GM12878 (cell line): ENCODE measurements at regions not wholly inside any gene's neighbourhood (a gene's known extent, or its start where the extent isn't known, plus 50 kb on each side); places are given as distances from the start of the nearest gene placed in this dataset.

ENCODE experiments used
- ATAC-seq: fragments of 200-7000 bp; cut with Tn5 transposase; 3 replicates; pipeline ENCODE4 v1.9.1; 2020; ENCODE audit warnings: mild to moderate bottlenecking, moderate library complexity
- BruUV-seq: library from RNA; stranded (reverse); fragments of 400-500 nt; replicated peaks from 2 replicates; lab custom pipeline; 2021; lab: Mats Ljungman, UMichigan
- CTCF ChIA-PET: fragments of 300-600 bp; sonication (Branson Sonifier 250); formaldehyde crosslinking; extraction: SDS; loops from one replicate; lab custom pipeline; 2021; ENCODE audit warnings: inconsistent platforms; lab: Yijun Ruan, JAX
- POLR2A ChIA-PET: fragments of 350-600 bp; formaldehyde crosslinking; extraction: SDS; loops from one replicate; lab custom pipeline; 2021; ENCODE audit warnings: inconsistent platforms; lab: Charles Lee
- RAD21 ChIA-PET: fragments of 300-600 bp; sonication (Branson Sonifier 250); formaldehyde crosslinking; loops from one replicate; lab custom pipeline; 2023; ENCODE audit warnings: antibody characterized with exemption; ENCODE audit not compliant: unreplicated experiment; lab: Charles Lee
- SMC1A ChIA-PET: fragments of 300-600 bp; sonication (Branson Sonifier 250); formaldehyde crosslinking; loops from one replicate; lab custom pipeline; 2023; ENCODE audit not compliant: unreplicated experiment, uncharacterized antibody; lab: Charles Lee
- DNase-seq: peaks from one replicate; pipeline ENCODE4 v3.0.0-alpha.2; 2011; ENCODE audit warnings: low read depth, low spot score
- FAIRE-seq: peaks from 3 replicates; lab custom pipeline; 2011; peaks lifted over from hg19 to GRCh38; lab: Jason Lieb, UNC
- H2AFZ ChIP-seq: 2 replicates; pipeline ENCODE4 v1.6.0; 2011; ENCODE audit warnings: low read depth, low read length, control low read depth; ENCODE audit not compliant: control insufficient read depth
- H3K27ac ChIP-seq: 2 replicates; pipeline ENCODE4 v1.5.1; 2011; ENCODE audit warnings: control low read depth; ENCODE audit not compliant: control insufficient read depth, insufficient read depth
- H3K27me3 ChIP-seq, 2 experiments: replicated peaks in 1 of 2; 2 replicates each; pipeline versions ENCODE4 v1.6.0 to v1.6.1; 2011; ENCODE audit warnings: low read length in 1 of 2; ENCODE audit not compliant: control insufficient read depth in 2 of 2, insufficient read depth in 2 of 2
- H3K36me3 ChIP-seq, 2 experiments: 2 replicates each; pipeline ENCODE4 v1.5.1; 2011; ENCODE audit warnings: low read length in 1 of 2; ENCODE audit not compliant: control insufficient read depth in 2 of 2, insufficient read depth in 2 of 2
- H3K4me1 ChIP-seq: 2 replicates; pipeline ENCODE4 v1.6.1; 2011; ENCODE audit warnings: mild to moderate bottlenecking, low read length, moderate library complexity, mixed read lengths; ENCODE audit not compliant: control insufficient read depth, insufficient read depth
- H3K4me2 ChIP-seq: 2 replicates; pipeline ENCODE4 v1.6.0; 2011; ENCODE audit warnings: control low read depth; ENCODE audit not compliant: control insufficient read depth, insufficient read depth
- H3K4me3 ChIP-seq: fragments of 200-600 bp; sonication (generic); 2 replicates; pipeline ENCODE4 v1.5.1; 2016
- H3K79me2 ChIP-seq: 2 replicates; pipeline ENCODE4 v1.6.0; 2011; ENCODE audit warnings: low read length; ENCODE audit not compliant: control insufficient read depth, insufficient read depth
- H3K9ac ChIP-seq: 2 replicates; pipeline ENCODE4 v1.8.0; 2011; ENCODE audit warnings: low read length, control low read depth, mixed read lengths; ENCODE audit not compliant: control insufficient read depth, insufficient read depth
- H3K9me3 ChIP-seq: replicated peaks from 3 replicates; pipeline ENCODE4 v1.5.1; 2011; ENCODE audit warnings: mild to moderate bottlenecking, low read length; ENCODE audit not compliant: control insufficient read depth, insufficient read depth
- H4K20me1 ChIP-seq: 2 replicates; pipeline ENCODE4 v1.6.0; 2011; ENCODE audit not compliant: control insufficient read depth, insufficient read depth
- DPF2 ChIP-seq: fragments of 450-650 bp; IDR thresholded peaks from 2 replicates; pipeline ENCODE4 v1.6.1; 2017; ENCODE audit warnings: mild to moderate bottlenecking
- EP300 ChIP-seq, 2 experiments: fragments of 150-350 bp in 1 of 2; IDR thresholded peaks; 2 replicates each; pipeline ENCODE4 v1.6.1; 2011 to 2012; ENCODE audit warnings: low read depth in 2 of 2, low read length in 2 of 2, borderline replicate concordance in 1 of 2, improper control_type of control experiment in 1 of 2, inconsistent platforms in 1 of 2; ENCODE audit not compliant: control insufficient read depth in 1 of 2
- ETV6 ChIP-seq, 2 experiments: fragments of 450-650 bp in 1 of 2; IDR thresholded peaks in 1 of 2; conservative IDR thresholded peaks in 1 of 2; 2 replicates each; pipeline ENCODE4 v1.6.1; 2014; ENCODE audit warnings: antibody characterized with exemption in 1 of 2, borderline replicate concordance in 1 of 2, low read depth in 1 of 2, mild to moderate bottlenecking in 1 of 2, moderate library complexity in 1 of 2
- HDAC6 ChIP-seq: fragments of 200-600 bp; sonication (generic); IDR thresholded peaks from one replicate; pipeline ENCODE4 v1.8.0; 2017; ENCODE audit warnings: antibody characterized with exemption; ENCODE audit not compliant: unreplicated experiment
- PKNOX1 ChIP-seq: fragments of 450-650 bp; IDR thresholded peaks from 2 replicates; pipeline ENCODE4 v1.6.1; 2016; ENCODE audit warnings: mild to moderate bottlenecking
- YBX1 ChIP-seq: fragments of 450-650 bp; IDR thresholded peaks from 2 replicates; pipeline ENCODE4 v1.6.1; 2016; ENCODE audit warnings: antibody characterized with exemption
- ZBTB4 ChIP-seq: fragments of 450-650 bp; formaldehyde crosslinking; IDR thresholded peaks from 2 replicates; pipeline ENCODE4 v1.4.0; 2022; ENCODE audit warnings: mild to moderate bottlenecking, moderate library complexity
- WGBS: methylation state at CpG from one replicate; pipeline ENCODE4 v1.1.6; 2016; ENCODE audit warnings: low lambda C conversion rate; ENCODE audit not compliant: insufficient replicate concordance, insufficient coverage; ENCODE audit errors: missing lambda C conversion rate; 5-methylcytosine and 5-hydroxymethylcytosine counted together
- in situ Hi-C: fragments of 300-500 bp; cut with MboI; formaldehyde crosslinking; loops from 9 replicates; pipeline ENCODE4 v1.14.3; 2018; ENCODE audit warnings: mixed read lengths
- intact Hi-C: fragments of 100-400 bp; cut with micrococcal nuclease; formaldehyde crosslinking; loops from one replicate; pipeline ENCODE4 v1.14.2; 2022; ENCODE audit not compliant: unreplicated experiment

- TF ChIP-seq ETV6 (conservative IDR thresholded peaks at IDR 0.05 in 1 of 2, IDR thresholded peaks at IDR 0.05 in 1 of 2; ENCODE audit: borderline replicate concordance in 1 of 2, low read depth in 1 of 2) (no peak), YBX1 (no peak), ZBTB4 (CRISPR knock-in tag) (no peak)
- TF ChIP-seq, all 136 proteins: peak for 0
Measured at GRCh38 chr14:42961509-42961908, 1354.8 kb downstream of the LRFN5 start (continued).

GRCh38 chr14:42950363-42950762 lies 1343.7 kb downstream of the LRFN5 start:
- ChIA-PET SMC1A (no interaction called here), POLR2A (no interaction called here), RAD21 (no interaction called here), CTCF (no interaction called here)
- Histone ChIP-seq H3K4me1 (no peaks in the 10 kb centered on the region), H3K9ac (no peak overlapping the region), H4K20me1 (no peaks in the 10 kb centered on the region), H3K4me3 (no peak overlapping the region), H3K4me2 (no peak overlapping the region), H3K79me2 (no peaks in the 10 kb centered on the region), H3K27me3 (no peaks in the 10 kb centered on the region), H3K9me3 (no peaks in the 10 kb centered on the region), H3K36me3 (no peaks in the 10 kb centered on the region), H2AFZ (no peak overlapping the region), H3K27ac (no peak overlapping the region)
- FAIRE-seq (no peak), DNase-seq (no peak), ATAC-seq (no peak)
- 18% methylated on average over 6 of the region's 6 CpGs for WGBS
- intact Hi-C loops: no loop called here
- BruUV-seq: no TSS peak
- no peak for TF ChIP-seq DPF2
- no peak for TF ChIP-seq PKNOX1
- no peak for TF ChIP-seq HDAC6
- TF ChIP-seq EP300 (IDR thresholded peaks at IDR 0.05; ENCODE audit: borderline replicate concordance in 1 of 2, control insufficient read depth in 1 of 2, low read depth in 2 of 2, low read length in 2 of 2): no peak
- in situ Hi-C loops: no loop called here
